GM18502 (cell line): ENCODE measurements at regions not wholly inside any gene's neighbourhood (a gene's known extent, or its start where the extent isn't known, plus 50 kb on each side); places are given as distances from the start of the nearest gene placed in this dataset.

Source experiments
- ATAC-seq: cut with Tn5 transposase; IDR thresholded peaks from one replicate; pipeline ENCODE4 v1.9.1; 2021; ENCODE audit warnings: mild to moderate bottlenecking; ENCODE audit not compliant: unreplicated experiment, poor library complexity

- ATAC-seq = no peak
Observed at GRCh38 chr22:48960576-48960975, 867.1 kb downstream of the BRD1 start.

GRCh38 chr22:48959496-48959895, 868.2 kb downstream of the BRD1 start:
- ATAC-seq = no peak

DNA sequence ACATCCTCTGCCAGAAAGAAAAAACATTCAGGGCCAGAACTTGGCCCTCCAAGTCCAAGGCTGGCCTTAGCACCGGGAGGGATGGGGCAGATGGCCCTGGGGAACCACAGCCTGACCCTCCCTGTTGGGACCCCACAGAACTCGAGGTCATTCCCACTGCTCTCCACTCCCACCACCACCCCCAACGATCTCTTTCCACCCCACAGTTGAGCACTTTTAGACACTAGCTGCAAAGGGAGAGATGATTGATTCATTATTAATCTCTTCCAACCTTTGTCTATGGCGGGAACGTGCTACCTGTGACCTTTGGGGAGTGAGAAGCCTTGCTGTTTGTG, 869.7 kb downstream of the BRD1 start:
- ATAC-seq = no peak

DNA sequence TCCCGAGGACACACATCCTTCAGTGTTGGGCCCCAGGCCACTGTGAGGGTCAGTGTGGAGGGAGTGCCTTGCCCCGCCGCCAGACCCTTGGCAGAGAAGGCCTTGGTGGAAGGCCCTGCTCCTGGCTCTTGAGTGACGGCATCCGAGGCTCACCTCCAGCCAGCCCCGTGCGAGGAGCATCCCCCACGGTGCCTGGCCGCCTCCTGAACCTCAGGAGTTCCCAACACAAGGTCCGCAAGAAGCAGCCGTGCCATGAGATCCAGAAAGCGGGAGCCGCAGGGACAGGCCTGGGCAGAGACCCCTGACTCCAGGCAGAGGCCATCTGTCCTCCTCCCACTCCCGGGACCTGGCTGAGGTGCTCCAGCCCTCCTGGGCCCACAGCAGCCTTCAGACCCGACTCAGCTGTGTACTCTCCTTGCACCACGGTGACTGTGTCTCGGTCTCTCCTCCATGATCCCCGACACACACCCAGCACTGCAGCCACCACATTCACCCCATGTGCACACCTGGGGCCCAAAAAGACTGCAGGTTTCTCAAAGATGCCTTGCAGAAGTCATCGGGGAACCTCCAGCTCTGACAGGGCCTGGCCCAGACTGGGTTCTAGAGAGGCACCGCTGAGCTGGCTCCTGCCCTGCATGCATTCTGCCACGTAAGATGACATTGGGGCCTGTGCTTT, 870.2 kb downstream of the BRD1 start:
- no peak for ATAC-seq

GRCh38 chr22:48955351-48956311, 872.0 kb downstream of the BRD1 start:
- ATAC-seq = no peak

GRCh38 chr22:48954781-48955311, 872.8 kb downstream of the BRD1 start:
- ATAC-seq = no peak

- no peak for ATAC-seq
Observed at GRCh38 chr22:48953830-48954229, 873.8 kb downstream of the BRD1 start.

- ATAC-seq = no peak
Observed at GRCh38 chr22:48953103-48953720, 874.5 kb downstream of the BRD1 start.

DNA sequence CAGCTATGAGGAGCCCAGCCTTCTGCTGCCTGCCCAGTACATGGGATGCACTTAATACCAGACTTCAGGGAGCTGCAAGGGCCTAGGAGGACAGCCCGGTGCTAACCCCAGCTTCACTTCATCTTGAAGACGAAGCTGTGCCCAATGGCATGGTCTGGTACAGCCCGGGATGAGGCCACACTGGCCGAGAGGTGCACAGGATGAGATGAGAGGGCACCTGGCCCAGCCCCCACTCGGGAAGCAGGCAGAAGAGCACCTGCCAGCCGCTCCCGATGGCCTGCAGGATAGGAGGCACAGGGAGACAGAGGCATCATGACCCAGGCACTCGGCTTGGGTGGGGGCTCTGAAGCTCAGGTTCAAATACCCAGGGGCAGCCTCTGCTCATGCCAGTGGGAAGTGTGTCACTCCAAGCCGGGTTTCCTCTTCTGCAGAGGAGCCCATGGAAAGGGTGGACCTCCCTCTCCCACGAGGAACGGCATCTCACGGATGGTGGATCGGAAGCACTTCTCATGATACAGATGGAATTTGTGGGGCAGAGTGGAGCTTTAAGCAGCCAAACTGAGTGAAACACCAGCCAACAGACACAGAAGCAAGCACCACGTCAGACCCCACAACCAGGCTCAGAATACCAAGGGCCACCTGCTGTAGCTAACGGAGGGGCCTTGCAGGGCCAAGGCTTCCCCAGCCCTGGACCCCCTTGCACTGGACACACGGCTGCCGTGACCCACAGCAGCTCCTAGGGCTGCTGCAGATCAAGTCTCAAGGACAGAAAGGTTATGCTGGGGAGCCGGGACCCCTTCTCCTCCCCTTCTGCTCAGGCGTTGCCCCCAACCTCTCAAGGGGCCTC, 875.2 kb downstream of the BRD1 start:
- ATAC-seq = no peak

DNA sequence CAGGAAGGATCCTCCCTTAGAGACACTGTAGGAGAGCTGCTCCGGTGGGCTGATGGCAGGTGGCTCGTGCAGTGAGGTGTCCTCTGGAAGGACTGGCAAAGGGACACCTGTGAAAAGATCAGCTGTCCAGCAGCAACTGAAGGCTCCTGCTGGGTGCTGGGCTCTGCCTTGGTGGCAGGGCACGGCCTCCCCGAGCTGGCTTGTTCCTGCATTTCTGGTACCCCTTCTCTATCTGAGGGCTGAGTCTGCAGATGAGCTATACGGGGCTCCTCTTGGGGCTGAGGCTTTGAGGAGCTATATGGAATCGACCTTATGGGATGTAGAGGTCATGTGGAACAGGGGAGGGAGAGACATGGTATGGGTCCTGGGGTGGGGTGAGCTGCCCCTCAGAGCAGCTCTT, 875.8 kb downstream of the BRD1 start:
- no peak for ATAC-seq

- ATAC-seq = no peak
Observed at GRCh38 chr22:48950151-48950915, 877.3 kb downstream of the BRD1 start.

DNA sequence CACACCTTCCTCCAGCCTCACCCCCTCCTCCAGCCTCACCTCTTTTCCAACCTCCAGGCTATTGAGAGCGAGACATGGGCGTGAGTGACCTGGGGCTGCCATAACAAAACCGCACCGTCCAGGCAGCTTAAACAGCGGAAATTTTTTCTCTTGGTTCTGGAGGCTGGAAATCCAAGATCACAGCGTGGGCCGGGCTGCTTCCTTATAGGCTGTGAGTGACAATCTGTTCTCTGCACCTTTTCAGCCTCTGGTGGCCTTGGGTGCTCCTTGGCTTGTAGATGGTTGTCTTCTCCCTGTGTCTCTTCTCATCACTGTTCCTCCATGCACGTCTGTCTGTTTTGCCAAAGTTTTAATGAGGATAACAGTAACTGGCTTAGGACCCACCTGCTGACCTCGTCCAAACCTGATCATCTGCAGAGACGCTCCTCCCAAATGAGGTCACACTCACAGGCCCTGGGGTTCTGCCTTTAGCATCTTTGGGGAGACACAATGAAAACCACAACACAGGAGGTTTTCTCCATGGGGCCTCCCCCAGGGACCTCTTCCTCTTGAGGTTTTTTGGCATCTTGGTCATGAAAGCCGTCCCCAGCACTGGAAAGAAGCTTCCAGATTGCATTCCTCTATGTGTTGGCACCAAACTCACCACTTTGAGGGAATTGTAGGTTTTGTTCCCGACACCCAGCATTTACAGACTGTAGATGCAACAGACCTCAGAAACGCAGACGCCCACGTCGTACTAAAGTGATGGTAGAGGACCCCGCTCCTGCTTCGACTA, 878.1 kb downstream of the BRD1 start:
- ATAC-seq = no peak

GRCh38 chr22:48948575-48949170, 879.0 kb downstream of the BRD1 start:
- ATAC-seq = no peak

- no peak for ATAC-seq
Observed at GRCh38 chr22:48947636-48948035, 880.0 kb downstream of the BRD1 start.

DNA sequence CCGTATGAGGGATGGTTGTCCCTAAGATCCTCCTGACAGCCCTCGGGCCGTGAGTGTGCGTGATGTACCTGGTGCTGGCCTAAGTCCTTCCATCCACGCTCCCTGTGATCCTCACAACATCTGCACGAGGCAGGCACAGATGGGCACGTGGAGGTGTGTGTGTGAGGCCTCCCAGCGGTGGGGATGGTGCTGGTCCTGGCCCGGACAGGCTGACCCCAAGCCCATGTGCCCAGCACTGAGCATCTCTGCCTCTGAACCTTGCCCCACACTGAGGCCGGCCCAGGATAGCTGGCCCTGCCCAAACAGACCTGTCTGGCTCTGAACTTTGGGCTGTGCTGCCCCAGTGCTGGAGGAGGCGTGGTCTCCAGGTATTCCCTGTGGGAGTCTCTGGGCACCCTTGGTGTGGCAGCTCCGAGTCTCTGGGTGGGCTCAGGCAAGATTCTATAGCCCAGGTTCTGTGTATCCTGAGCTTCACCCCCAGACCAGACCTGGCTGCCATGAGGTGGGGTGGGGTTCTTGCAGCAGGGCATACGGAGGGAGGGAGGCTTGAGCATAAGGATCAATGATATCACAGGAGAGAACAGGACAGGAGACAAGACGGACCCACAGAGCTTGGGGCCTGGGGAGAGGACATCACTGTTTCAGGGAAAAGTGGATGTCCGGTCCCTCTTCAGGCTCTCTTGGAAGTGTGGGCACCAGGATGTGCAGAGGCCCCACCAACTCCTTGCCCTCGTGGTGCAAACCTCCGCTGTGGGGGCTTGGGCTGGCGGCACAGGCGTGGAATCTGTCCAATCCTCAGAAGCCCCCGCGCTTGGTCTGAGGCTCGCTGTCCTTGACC, 881.8 kb downstream of the BRD1 start:
- no peak for ATAC-seq

DNA sequence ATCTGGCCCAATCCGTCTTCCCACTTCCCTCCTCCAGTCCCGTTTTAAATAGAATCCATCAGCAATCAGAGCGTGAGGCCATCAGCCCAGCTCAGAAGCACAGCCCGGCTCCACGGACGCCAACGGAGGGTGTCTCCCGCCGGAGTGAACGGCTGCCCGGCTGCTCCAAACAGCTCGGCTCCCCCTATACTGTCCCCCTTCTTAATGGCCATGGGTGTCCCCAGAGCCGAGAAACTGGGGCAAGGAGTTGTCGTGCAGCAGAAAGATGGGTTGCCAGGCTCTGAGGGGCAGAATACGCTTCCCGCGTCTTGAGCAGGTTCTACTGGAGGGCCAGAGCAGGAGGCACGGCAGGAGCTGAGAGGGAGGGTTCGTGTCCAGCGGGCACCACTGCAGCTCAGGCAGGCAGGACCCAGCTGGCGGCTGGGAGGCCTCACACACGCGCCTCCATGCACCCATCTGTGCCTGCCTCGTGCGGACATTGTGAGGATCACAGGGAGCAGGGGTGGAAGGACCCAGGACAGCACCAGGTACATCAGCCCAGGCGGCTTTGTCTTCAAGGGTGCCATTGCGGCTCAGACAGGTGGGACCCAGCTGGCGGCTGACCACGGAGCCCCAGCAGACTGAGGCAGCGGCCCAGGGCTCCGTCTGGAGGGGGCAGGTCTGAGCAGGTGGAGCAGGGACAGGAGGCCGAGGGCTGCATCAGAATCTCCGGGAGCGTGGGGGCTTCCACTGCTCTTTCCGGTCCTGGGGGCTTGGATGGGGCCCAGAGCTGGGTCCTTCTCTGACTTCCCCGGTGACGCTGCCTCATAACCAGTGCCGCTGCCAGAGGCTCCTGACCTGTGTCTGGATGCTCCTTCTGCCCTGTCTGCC, 882.7 kb downstream of the BRD1 start:
- ATAC-seq = no peak

DNA sequence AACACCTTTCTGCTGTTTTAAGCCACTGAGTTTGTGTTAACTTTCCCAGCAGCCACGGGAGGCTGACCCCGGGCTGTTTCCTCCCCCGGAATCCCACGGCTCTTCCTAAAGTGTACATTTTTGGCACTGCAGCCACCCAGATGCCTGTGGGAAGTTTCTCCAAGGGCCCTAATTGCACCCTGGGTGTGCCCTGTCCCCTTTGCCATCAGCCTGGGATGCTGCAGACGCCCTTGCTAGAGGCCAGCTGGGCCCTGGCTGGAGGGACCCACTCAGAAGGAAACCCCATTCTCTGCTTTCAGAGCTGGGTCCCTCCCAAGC, 883.3 kb downstream of the BRD1 start:
- ATAC-seq = no peak
